B cell (primary cell): ENCODE measurements at regions not wholly inside any gene's neighbourhood (a gene's known extent, or its start where the extent isn't known, plus 50 kb on each side); places are given as distances from the start of the nearest gene placed in this dataset.

Source experiments
- EZH2 ChIP-seq: IDR thresholded peaks from 2 replicates; pipeline ENCODE4 v1.6.1; 2012; ENCODE audit warnings: borderline replicate concordance, low read depth, mild to moderate bottlenecking, moderate library complexity, low read length; ENCODE audit not compliant: insufficient read depth, poor library complexity, severe bottlenecking
- TF ChIP-seq, protein P1 (sequence below): fragments of 200-600 bp; IDR thresholded peaks from one replicate; pipeline ENCODE4 v1.8.0; 2022; ENCODE audit warnings: antibody characterized with exemption, mild to moderate bottlenecking

GRCh38 chr16:51707666-51708065 lies 556.6 kb upstream of the SALL1 start:
- TF ChIP-seq, protein P1, sequence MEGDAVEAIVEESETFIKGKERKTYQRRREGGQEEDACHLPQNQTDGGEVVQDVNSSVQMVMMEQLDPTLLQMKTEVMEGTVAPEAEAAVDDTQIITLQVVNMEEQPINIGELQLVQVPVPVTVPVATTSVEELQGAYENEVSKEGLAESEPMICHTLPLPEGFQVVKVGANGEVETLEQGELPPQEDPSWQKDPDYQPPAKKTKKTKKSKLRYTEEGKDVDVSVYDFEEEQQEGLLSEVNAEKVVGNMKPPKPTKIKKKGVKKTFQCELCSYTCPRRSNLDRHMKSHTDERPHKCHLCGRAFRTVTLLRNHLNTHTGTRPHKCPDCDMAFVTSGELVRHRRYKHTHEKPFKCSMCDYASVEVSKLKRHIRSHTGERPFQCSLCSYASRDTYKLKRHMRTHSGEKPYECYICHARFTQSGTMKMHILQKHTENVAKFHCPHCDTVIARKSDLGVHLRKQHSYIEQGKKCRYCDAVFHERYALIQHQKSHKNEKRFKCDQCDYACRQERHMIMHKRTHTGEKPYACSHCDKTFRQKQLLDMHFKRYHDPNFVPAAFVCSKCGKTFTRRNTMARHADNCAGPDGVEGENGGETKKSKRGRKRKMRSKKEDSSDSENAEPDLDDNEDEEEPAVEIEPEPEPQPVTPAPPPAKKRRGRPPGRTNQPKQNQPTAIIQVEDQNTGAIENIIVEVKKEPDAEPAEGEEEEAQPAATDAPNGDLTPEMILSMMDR, result no peak
- TF ChIP-seq EZH2, result no peak
